PC-3 (cell line): ENCODE measurements at regions not wholly inside any gene's neighbourhood (a gene's known extent, or its start where the extent isn't known, plus 50 kb on each side); places are given as distances from the start of the nearest gene placed in this dataset.

Experiments
- ATAC-seq: fragments of 200-7000 bp; cut with Tn5 transposase; 2 replicates; pipeline ENCODE4 v1.9.1; 2020; ENCODE audit warnings: mild to moderate bottlenecking, moderate library complexity
- BruUV-seq: library from RNA; stranded (reverse); fragments of 400-500 nt; replicated peaks from 2 replicates; lab custom pipeline; 2021; lab: Mats Ljungman, UMichigan
- CTCF ChIA-PET: fragments of 300-600 bp; sonication (Branson Sonifier 250); formaldehyde crosslinking; loops from one replicate; lab custom pipeline; 2022; ENCODE audit warnings: antibody characterized with exemption; lab: Charles Lee
- POLR2A ChIA-PET: fragments of 300-600 bp; sonication (Branson Sonifier 250); formaldehyde crosslinking; loops from one replicate; lab custom pipeline; 2022; ENCODE audit warnings: antibody characterized with exemption; ENCODE audit not compliant: unreplicated experiment; lab: Charles Lee
- DNase-seq: peaks from one replicate; pipeline ENCODE4 v3.0.0-alpha.2; 2015
- H2AFZ ChIP-seq: fragments of 300-600 bp; sonication (generic); 2 replicates; pipeline ENCODE4 v1.6.0; 2016; ENCODE audit warnings: antibody characterized with exemption, low read length
- H3F3A ChIP-seq: fragments of 300-600 bp; sonication (generic); one replicate; pipeline ENCODE4 v1.6.0; 2017; ENCODE audit warnings: antibody characterized with exemption, low read length, control low read depth, mild to moderate bottlenecking; ENCODE audit not compliant: unreplicated experiment
- H3K27ac ChIP-seq: fragments of 300-600 bp; sonication (generic); 2 replicates; pipeline ENCODE4 v1.5.1; 2016; ENCODE audit warnings: mild to moderate bottlenecking, low read length
- H3K27me3 ChIP-seq: fragments of 300-600 bp; sonication (generic); 2 replicates; pipeline ENCODE4 v1.6.1; 2016; ENCODE audit warnings: low read length, mixed read lengths
- H3K36me3 ChIP-seq: fragments of 300-600 bp; sonication (generic); 2 replicates; pipeline ENCODE4 v1.6.1; 2016; ENCODE audit warnings: low read depth, mixed run types, low read length, mixed read lengths
- H3K4me1 ChIP-seq: fragments of 300-600 bp; sonication (generic); 2 replicates; pipeline ENCODE4 v1.5.1; 2016; ENCODE audit warnings: low read length; ENCODE audit not compliant: insufficient read depth
- H3K4me2 ChIP-seq: fragments of 300-600 bp; sonication (generic); 2 replicates; pipeline ENCODE4 v1.6.0; 2016; ENCODE audit warnings: low read length
- H3K4me3 ChIP-seq: fragments of 300-600 bp; sonication (generic); 2 replicates; pipeline ENCODE4 v1.5.1; 2016; ENCODE audit warnings: mild to moderate bottlenecking, low read length, mixed read lengths
- H3K79me2 ChIP-seq: fragments of 300-600 bp; sonication (generic); 2 replicates; pipeline ENCODE4 v1.6.1; 2017; ENCODE audit warnings: low read length, mixed read lengths
- H3K9ac ChIP-seq: fragments of 300-600 bp; sonication (generic); 2 replicates; pipeline ENCODE4 v1.6.0; 2016; ENCODE audit warnings: mild to moderate bottlenecking, low read length
- H3K9me2 ChIP-seq: fragments of 300-600 bp; sonication (generic); replicated peaks from 2 replicates; pipeline ENCODE4 v1.6.1; 2016; ENCODE audit warnings: mixed run types, low read length, mixed read lengths
- H3K9me3 ChIP-seq: fragments of 300-600 bp; sonication (generic); 2 replicates; pipeline ENCODE4 v1.6.1; 2016; ENCODE audit warnings: low read length, mixed read lengths
- H4K20me1 ChIP-seq: fragments of 300-600 bp; sonication (generic); 2 replicates; pipeline ENCODE4 v1.6.1; 2016; ENCODE audit warnings: low read length, mixed read lengths
- CTCF ChIP-seq: fragments of 300-600 bp; sonication (generic); conservative IDR thresholded peaks from 2 replicates; pipeline ENCODE4 v1.5.1; 2017; ENCODE audit warnings: antibody characterized with exemption, low read depth, mild to moderate bottlenecking, low read length
- EZH2 ChIP-seq: fragments of 300-600 bp; sonication (generic); IDR thresholded peaks from one replicate; pipeline ENCODE4 v1.6.1; 2017; ENCODE audit warnings: antibody characterized with exemption, mild to moderate bottlenecking, low read length; ENCODE audit not compliant: unreplicated experiment
- EZH2phosphoT487 ChIP-seq: fragments of 300-600 bp; sonication (generic); IDR thresholded peaks from 2 replicates; pipeline ENCODE4 v1.6.1; 2018; ENCODE audit warnings: mild to moderate bottlenecking, antibody characterized with exemption, low read length, borderline replicate concordance
- intact Hi-C: fragments of 100-400 bp; cut with micrococcal nuclease; formaldehyde crosslinking; loops from 2 replicates; pipeline ENCODE4 v1.9.0; 2023

DNA sequence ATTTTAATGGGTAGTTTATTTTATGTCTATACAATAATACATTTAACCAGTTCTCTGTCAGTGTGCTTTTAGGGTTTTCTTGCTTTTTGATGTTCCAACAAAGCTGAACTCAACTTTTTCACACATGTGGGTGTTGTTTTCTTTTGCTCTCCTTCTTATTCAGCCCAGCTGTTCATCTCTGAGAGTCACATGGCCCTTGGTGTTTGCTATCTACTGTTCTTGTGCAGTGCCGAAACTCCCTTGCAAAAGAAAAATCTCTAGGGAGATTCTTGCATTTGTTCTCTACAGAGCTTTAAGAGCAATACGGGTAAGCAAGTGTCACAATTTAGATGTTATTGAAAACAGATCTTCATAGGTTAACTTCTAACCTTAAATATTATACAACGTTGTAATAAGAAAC is 281.1 kb upstream of the CXADR start:
- ATAC-seq (no peak), DNase-seq (no peak)
- ChIA-PET CTCF (no interaction called here), POLR2A (no interaction called here)
- no peaks in the 10 kb centered on the region for H3K79me2 ChIP-seq
- no peak overlapping the region for H3K4me2 ChIP-seq
- no peaks in the 10 kb centered on the region for H3K36me3 ChIP-seq
- intact Hi-C loops, result no loop called here
- no peaks in the 10 kb centered on the region for H3F3A ChIP-seq
- no peaks in the 10 kb centered on the region for H3K9me2 ChIP-seq
- H3K27ac ChIP-seq, result no peak overlapping the region
- no peak overlapping the region for H3K9ac ChIP-seq
- no peaks in the 10 kb centered on the region for H3K4me1 ChIP-seq
- no TSS peak for BruUV-seq
- no peaks in the 10 kb centered on the region for H3K27me3 ChIP-seq
- no peak for TF ChIP-seq CTCF
- TF ChIP-seq EZH2phosphoT487, result no peak
- no peak for TF ChIP-seq EZH2
- H3K4me3 ChIP-seq, result no peak overlapping the region
- no peaks in the 10 kb centered on the region for H4K20me1 ChIP-seq
- H2AFZ ChIP-seq, result no peak overlapping the region
- peaks cover 43% of the 10 kb centered on the region for H3K9me3 ChIP-seq

DNA sequence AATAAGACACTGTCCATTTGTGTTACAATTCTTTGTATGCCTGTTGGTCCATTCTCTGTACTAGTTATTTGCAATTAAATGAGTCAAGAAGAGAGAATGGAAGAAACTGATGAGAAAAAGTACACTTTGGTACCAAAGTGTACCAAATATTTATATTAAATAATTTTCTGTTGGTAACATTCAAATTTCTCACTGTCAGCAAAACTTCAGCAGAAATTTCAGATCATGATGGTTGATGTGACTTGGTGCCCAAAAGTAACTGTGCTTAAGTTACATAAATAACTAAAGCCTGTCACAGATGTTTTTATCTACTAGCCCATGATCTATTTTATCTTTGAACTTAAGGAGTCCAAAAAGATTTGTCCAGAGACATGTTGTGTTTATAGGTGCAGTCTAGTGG is 274.4 kb upstream of the CXADR start:
- H3K4me2 ChIP-seq, result no peak overlapping the region
- ChIA-PET POLR2A (no interaction called here), CTCF (no interaction called here)
- no peak overlapping the region for H3K9ac ChIP-seq
- H3K9me2 ChIP-seq, result no peaks in the 10 kb centered on the region
- no peak overlapping the region for H3K27ac ChIP-seq
- no TSS peak for BruUV-seq
- no peaks in the 10 kb centered on the region for H3K79me2 ChIP-seq
- TF ChIP-seq EZH2phosphoT487 (no peak), CTCF (no peak), EZH2 (no peak)
- no peak overlapping the region for H3K4me3 ChIP-seq
- ATAC-seq (no peak), DNase-seq (no peak)
- H3K4me1 ChIP-seq, result no peaks in the 10 kb centered on the region
- H2AFZ ChIP-seq, result no peak overlapping the region
- H3K27me3 ChIP-seq, result no peaks in the 10 kb centered on the region
- no peaks in the 10 kb centered on the region for H3K36me3 ChIP-seq
- H3K9me3 ChIP-seq, result 0 out of 2 replicates have a peak, but pooled peaks cover 19% of the 10 kb centered on the region
- no peaks in the 10 kb centered on the region for H3F3A ChIP-seq
- intact Hi-C loops, result no loop called here
- no peaks in the 10 kb centered on the region for H4K20me1 ChIP-seq

GRCh38 chr21:17250778-17251241 is 262.0 kb upstream of the CXADR start:
- H3K9ac ChIP-seq, result no peak overlapping the region
- intact Hi-C loops, result no loop called here
- H4K20me1 ChIP-seq, result no peaks in the 10 kb centered on the region
- no peak overlapping the region for H3K4me2 ChIP-seq
- H3K27ac ChIP-seq, result no peak overlapping the region
- DNase-seq, result peak; percentile 3
- H3K9me3 ChIP-seq, result 0 out of 2 replicates have a peak, but pooled peaks cover 4% of the 10 kb centered on the region
- POLR2A ChIA-PET, result no interaction called here
- H3F3A ChIP-seq, result no peaks in the 10 kb centered on the region
- CTCF ChIA-PET, result no interaction called here
- TF ChIP-seq CTCF (no peak), EZH2 (no peak), EZH2phosphoT487 (no peak)
- no peak overlapping the region for H3K4me3 ChIP-seq
- BruUV-seq, result no TSS peak
- H2AFZ ChIP-seq, result no peak overlapping the region
- H3K36me3 ChIP-seq, result no peaks in the 10 kb centered on the region
- H3K79me2 ChIP-seq, result no peaks in the 10 kb centered on the region
- H3K4me1 ChIP-seq, result no peaks in the 10 kb centered on the region
- ATAC-seq, result no peak
- no peaks in the 10 kb centered on the region for H3K9me2 ChIP-seq
- H3K27me3 ChIP-seq, result no peaks in the 10 kb centered on the region
